GM19240 (cell line): ENCODE measurements at regions not wholly inside any gene's neighbourhood (a gene's known extent, or its start where the extent isn't known, plus 50 kb on each side); places are given as distances from the start of the nearest gene placed in this dataset.
"Not testable (repeated sequence)": the region's sequence is repeated elsewhere in the genome, so short reads cannot be mapped to it uniquely, and the experiment has no call there.

Experiments
- DNase-seq: peaks from one replicate; pipeline ENCODE4 v3.0.0; 2011; ENCODE audit warnings: low spot score; ENCODE audit not compliant: insufficient read length

- no peak for DNase-seq
Measured at GRCh38 chr1:232319518-232320210, 310.3 kb downstream of the SIPA1L2 start.

GRCh38 chr1:232319072-232319471, 310.9 kb downstream of the SIPA1L2 start:
- no peak for DNase-seq

- DNase-seq = no peak
Measured at GRCh38 chr1:232318143-232318542, 311.8 kb downstream of the SIPA1L2 start.

- no peak for DNase-seq
Measured at GRCh38 chr1:232317350-232317749, 312.6 kb downstream of the SIPA1L2 start.

GRCh38 chr1:232316864-232317263, 313.1 kb downstream of the SIPA1L2 start:
- DNase-seq = no peak

- DNase-seq = not testable (repeated sequence)
Measured at GRCh38 chr1:232313876-232314275, 316.1 kb downstream of the SIPA1L2 start.

- no peak for DNase-seq
Measured at GRCh38 chr1:232310541-232310940, 319.4 kb downstream of the SIPA1L2 start.

- no peak for DNase-seq
Measured at GRCh38 chr1:232308616-232309015, 321.3 kb downstream of the SIPA1L2 start.

- no peak for DNase-seq
Measured at GRCh38 chr1:232307296-232308017, 322.5 kb downstream of the SIPA1L2 start.

GRCh38 chr1:232306269-232306961, 323.5 kb downstream of the SIPA1L2 start:
- no peak for DNase-seq

- DNase-seq = no peak
Measured at GRCh38 chr1:232305050-232305449, 324.9 kb downstream of the SIPA1L2 start.

GRCh38 chr1:232303222-232303620, 326.7 kb downstream of the SIPA1L2 start:
- DNase-seq = no peak

- DNase-seq = no peak
Measured at GRCh38 chr1:232302376-232303221, 327.3 kb downstream of the SIPA1L2 start.

- no peak for DNase-seq
Measured at GRCh38 chr1:232301246-232301645, 328.7 kb downstream of the SIPA1L2 start.

GRCh38 chr1:232300466-232300865, 329.5 kb downstream of the SIPA1L2 start:
- DNase-seq = no peak

- no peak for DNase-seq
Measured at GRCh38 chr1:232296461-232296860, 333.5 kb downstream of the SIPA1L2 start.

- no peak for DNase-seq
Measured at GRCh38 chr1:232293361-232293760, 336.6 kb downstream of the SIPA1L2 start.

- DNase-seq = no peak
Measured at GRCh38 chr1:232292818-232293217, 337.1 kb downstream of the SIPA1L2 start.

GRCh38 chr1:232292239-232292638, 337.7 kb downstream of the SIPA1L2 start:
- no peak for DNase-seq

GRCh38 chr1:232291681-232292080, 338.3 kb downstream of the SIPA1L2 start:
- no peak for DNase-seq

GRCh38 chr1:232291261-232291660, 338.7 kb downstream of the SIPA1L2 start:
- no peak for DNase-seq
